GM23338 (cell line): ENCODE measurements at regions not wholly inside any gene's neighbourhood (a gene's known extent, or its start where the extent isn't known, plus 50 kb on each side); places are given as distances from the start of the nearest gene placed in this dataset.

Experiments
- ATAC-seq: fragments of 200-7000 bp; cut with Tn5 transposase; 3 replicates; pipeline ENCODE4 v1.9.1; 2020
- DNase-seq: peaks from one replicate; pipeline ENCODE4 v3.0.0-alpha.2; 2015; ENCODE audit warnings: low spot score
- H2AFZ ChIP-seq: fragments of 200-600 bp; sonication (generic); 2 replicates; pipeline ENCODE4 v1.8.0; 2016; ENCODE audit warnings: antibody characterized with exemption, mild to moderate bottlenecking, moderate library complexity
- H3F3A ChIP-seq: fragments of 200-600 bp; sonication (generic); replicated peaks from 2 replicates; pipeline ENCODE4 v1.8.0; 2017; ENCODE audit warnings: antibody characterized with exemption, mixed run types, low read depth
- H3K27ac ChIP-seq: fragments of 200-600 bp; sonication (generic); 2 replicates; pipeline ENCODE4 v1.6.1; 2016; ENCODE audit warnings: low read depth
- H3K27me3 ChIP-seq: fragments of 200-600 bp; sonication (generic); 2 replicates; pipeline ENCODE4 v1.8.0; 2016; ENCODE audit warnings: mild to moderate bottlenecking, mixed run types, moderate library complexity; ENCODE audit not compliant: insufficient read depth
- H3K36me3 ChIP-seq: fragments of 200-600 bp; sonication (generic); 2 replicates; pipeline ENCODE4 v1.8.0; 2016; ENCODE audit warnings: mild to moderate bottlenecking; ENCODE audit not compliant: insufficient read depth
- H3K4me1 ChIP-seq: fragments of 200-600 bp; sonication (generic); 2 replicates; pipeline ENCODE4 v1.8.0; 2016; ENCODE audit warnings: mild to moderate bottlenecking, moderate library complexity; ENCODE audit not compliant: insufficient read depth
- H3K4me2 ChIP-seq: fragments of 200-600 bp; sonication (generic); 2 replicates; pipeline ENCODE4 v1.7.1; 2017; ENCODE audit warnings: mixed run types
- H3K4me3 ChIP-seq: fragments of 200-600 bp; sonication (generic); 2 replicates; pipeline ENCODE4 v1.6.1; 2016; ENCODE audit warnings: mixed run types
- H3K79me2 ChIP-seq: fragments of 200-600 bp; sonication (generic); replicated peaks from 2 replicates; pipeline ENCODE4 v1.8.0; 2017; ENCODE audit warnings: mild to moderate bottlenecking; ENCODE audit not compliant: insufficient read depth
- H3K9me2 ChIP-seq: fragments of 200-600 bp; sonication (generic); 2 replicates; pipeline ENCODE4 v1.8.0; 2017; ENCODE audit not compliant: insufficient read depth
- H4K20me1 ChIP-seq: fragments of 200-600 bp; sonication (generic); replicated peaks from 2 replicates; pipeline ENCODE4 v1.8.0; 2017; ENCODE audit warnings: mild to moderate bottlenecking; ENCODE audit not compliant: insufficient read depth
- H3K27ac Mint-ChIP-seq: 2 replicates; pipeline ENCODE4 v1.8.0; 2020; ENCODE audit warnings: inconsistent platforms, mild to moderate bottlenecking, moderate library complexity, mixed read lengths
- H3K27me3 Mint-ChIP-seq: 3 replicates; pipeline ENCODE4 v1.8.0; 2022; ENCODE audit warnings: low read depth, mild to moderate bottlenecking, moderate library complexity, mixed read lengths, inconsistent platforms; ENCODE audit not compliant: insufficient read depth, poor library complexity
- H3K36me3 Mint-ChIP-seq: 3 replicates; pipeline ENCODE4 v1.8.0; 2021; ENCODE audit warnings: low read depth, mild to moderate bottlenecking, inconsistent platforms, moderate library complexity, mixed read lengths
- H3K4me1 Mint-ChIP-seq: 3 replicates; pipeline ENCODE4 v1.8.0; 2020; ENCODE audit warnings: mild to moderate bottlenecking, inconsistent platforms, mixed read lengths
- H3K4me3 Mint-ChIP-seq: 3 replicates; pipeline ENCODE4 v1.8.0; 2021; ENCODE audit warnings: moderate library complexity, mild to moderate bottlenecking, inconsistent platforms, mixed read lengths
- H3K9me3 Mint-ChIP-seq: 3 replicates; pipeline ENCODE4 v1.8.0; 2020; ENCODE audit warnings: moderate library complexity, mild to moderate bottlenecking, inconsistent platforms, mixed read lengths
- CREB1 ChIP-seq: fragments of 250-450 bp; sonication (Bioruptor Pico); IDR thresholded peaks from 2 replicates; pipeline ENCODE4 v1.5.0; 2020; ENCODE audit warnings: low read depth, mild to moderate bottlenecking, moderate library complexity
- CTCF ChIP-seq, 2 experiments: fragments of 200-600 bp in 1 of 2; sonication (generic) in 1 of 2; conservative IDR thresholded peaks; 2 replicates each; pipeline versions ENCODE4 v1.5.1 to v1.6.1; 2016 to 2017; ENCODE audit warnings: antibody characterized with exemption in 2 of 2, low read depth in 2 of 2, mild to moderate bottlenecking in 2 of 2, moderate library complexity in 1 of 2
- ETS1 ChIP-seq: IDR thresholded peaks from 2 replicates; pipeline ENCODE4 v1.6.1; 2016; ENCODE audit warnings: antibody characterized with exemption
- JUNB ChIP-seq: IDR thresholded peaks from one replicate; pipeline ENCODE4 v1.6.1; 2016; ENCODE audit warnings: antibody characterized with exemption; ENCODE audit not compliant: unreplicated experiment
- POLR2AphosphoS5 ChIP-seq: IDR thresholded peaks from 2 replicates; pipeline ENCODE4 v1.6.1; 2016; ENCODE audit warnings: antibody characterized with exemption, low read depth
- REST ChIP-seq: IDR thresholded peaks from one replicate; pipeline ENCODE4 v1.6.1; 2018; ENCODE audit warnings: antibody characterized with exemption; ENCODE audit not compliant: unreplicated experiment
- STAT1 ChIP-seq: IDR thresholded peaks from one replicate; pipeline ENCODE4 v1.6.1; 2016; ENCODE audit warnings: antibody characterized with exemption; ENCODE audit not compliant: unreplicated experiment
- ZNF114 ChIP-seq: fragments of 250-450 bp; sonication (Bioruptor Pico); IDR thresholded peaks from 2 replicates; pipeline ENCODE4 v1.5.0; 2020; ENCODE audit warnings: mild to moderate bottlenecking, moderate library complexity
- ZNF462 ChIP-seq: fragments of 250-450 bp; sonication (Bioruptor Pico); IDR thresholded peaks from 2 replicates; pipeline ENCODE4 v1.5.0; 2020; ENCODE audit warnings: mild to moderate bottlenecking, moderate library complexity

- no peak for TF ChIP-seq ZNF462 (CRISPR knock-in tag)
- TF ChIP-seq CTCF (conservative IDR thresholded peaks at IDR 0.05; ENCODE audit: low read depth in 2 of 2), result no peak
- no peak for TF ChIP-seq REST
Observed at GRCh38 chr2:121065239-121065638, 219.8 kb downstream of the TFCP2L1 start (continued).

- Histone ChIP-seq H3K79me2 (no peaks in the 10 kb centered on the region), H3K27me3 (no peaks in the 10 kb centered on the region), H3K4me2 (no peak overlapping the region), H3K4me1 (0 out of 2 replicates have a peak, but pooled peaks cover 8% of the 10 kb centered on the region), H3K36me3 (no peaks in the 10 kb centered on the region), H2AFZ (no peak overlapping the region), H3K4me3 (no peak overlapping the region), H4K20me1 (no peaks in the 10 kb centered on the region; the same call in 1 of the 2 replicates), H3F3A (no peaks in the 10 kb centered on the region), H3K9me2 (no peaks in the 10 kb centered on the region), H3K27ac (no peak overlapping the region)
- DNase-seq, result peak; percentile 75
- Mint-ChIP-seq H3K4me1 (peaks cover 13% of the 10 kb centered on the region), H3K9me3 (no peaks in the 10 kb centered on the region), H3K4me3 (no peak overlapping the region), H3K27ac (no peak overlapping the region), H3K27me3 (peaks cover 36% of the 10 kb centered on the region), H3K36me3 (no peaks in the 10 kb centered on the region)
- peak; percentile 25 for ATAC-seq
- TF ChIP-seq REST (no peak), JUNB (no peak), STAT1 (no peak), POLR2AphosphoS5 (no peak), ETS1 (no peak), CREB1 (CRISPR knock-in tag) (no peak), ZNF114 (CRISPR knock-in tag) (no peak)
Observed at GRCh38 chr2:121066526-121066925, 218.5 kb downstream of the TFCP2L1 start.
